GM12878 (cell line): ENCODE measurements at regions not wholly inside any gene's neighbourhood (a gene's known extent, or its start where the extent isn't known, plus 50 kb on each side); places are given as distances from the start of the nearest gene placed in this dataset.

ENCODE experiments used
- ATAC-seq: fragments of 200-7000 bp; cut with Tn5 transposase; 3 replicates; pipeline ENCODE4 v1.9.1; 2020; ENCODE audit warnings: mild to moderate bottlenecking, moderate library complexity
- BruUV-seq: library from RNA; stranded (reverse); fragments of 400-500 nt; replicated peaks from 2 replicates; lab custom pipeline; 2021; lab: Mats Ljungman, UMichigan
- CTCF ChIA-PET: fragments of 300-600 bp; sonication (Branson Sonifier 250); formaldehyde crosslinking; extraction: SDS; loops from one replicate; lab custom pipeline; 2021; ENCODE audit warnings: inconsistent platforms; lab: Yijun Ruan, JAX
- POLR2A ChIA-PET: fragments of 350-600 bp; formaldehyde crosslinking; extraction: SDS; loops from one replicate; lab custom pipeline; 2021; ENCODE audit warnings: inconsistent platforms; lab: Charles Lee
- RAD21 ChIA-PET: fragments of 300-600 bp; sonication (Branson Sonifier 250); formaldehyde crosslinking; loops from one replicate; lab custom pipeline; 2023; ENCODE audit warnings: antibody characterized with exemption; ENCODE audit not compliant: unreplicated experiment; lab: Charles Lee
- SMC1A ChIA-PET: fragments of 300-600 bp; sonication (Branson Sonifier 250); formaldehyde crosslinking; loops from one replicate; lab custom pipeline; 2023; ENCODE audit not compliant: unreplicated experiment, uncharacterized antibody; lab: Charles Lee
- DNase-seq: peaks from one replicate; pipeline ENCODE4 v3.0.0-alpha.2; 2011; ENCODE audit warnings: low read depth, low spot score
- FAIRE-seq: peaks from 3 replicates; lab custom pipeline; 2011; peaks lifted over from hg19 to GRCh38; lab: Jason Lieb, UNC
- H2AFZ ChIP-seq: 2 replicates; pipeline ENCODE4 v1.6.0; 2011; ENCODE audit warnings: low read depth, low read length, control low read depth; ENCODE audit not compliant: control insufficient read depth
- H3K27ac ChIP-seq: 2 replicates; pipeline ENCODE4 v1.5.1; 2011; ENCODE audit warnings: control low read depth; ENCODE audit not compliant: control insufficient read depth, insufficient read depth
- H3K27me3 ChIP-seq, 2 experiments: replicated peaks in 1 of 2; 2 replicates each; pipeline versions ENCODE4 v1.6.0 to v1.6.1; 2011; ENCODE audit warnings: low read length in 1 of 2; ENCODE audit not compliant: control insufficient read depth in 2 of 2, insufficient read depth in 2 of 2
- H3K36me3 ChIP-seq, 2 experiments: 2 replicates each; pipeline ENCODE4 v1.5.1; 2011; ENCODE audit warnings: low read length in 1 of 2; ENCODE audit not compliant: control insufficient read depth in 2 of 2, insufficient read depth in 2 of 2
- H3K4me1 ChIP-seq: 2 replicates; pipeline ENCODE4 v1.6.1; 2011; ENCODE audit warnings: mild to moderate bottlenecking, low read length, moderate library complexity, mixed read lengths; ENCODE audit not compliant: control insufficient read depth, insufficient read depth
- H3K4me2 ChIP-seq: 2 replicates; pipeline ENCODE4 v1.6.0; 2011; ENCODE audit warnings: control low read depth; ENCODE audit not compliant: control insufficient read depth, insufficient read depth
- H3K4me3 ChIP-seq: fragments of 200-600 bp; sonication (generic); 2 replicates; pipeline ENCODE4 v1.5.1; 2016
- H3K79me2 ChIP-seq: 2 replicates; pipeline ENCODE4 v1.6.0; 2011; ENCODE audit warnings: low read length; ENCODE audit not compliant: control insufficient read depth, insufficient read depth
- H3K9ac ChIP-seq: 2 replicates; pipeline ENCODE4 v1.8.0; 2011; ENCODE audit warnings: low read length, control low read depth, mixed read lengths; ENCODE audit not compliant: control insufficient read depth, insufficient read depth
- H3K9me3 ChIP-seq: replicated peaks from 3 replicates; pipeline ENCODE4 v1.5.1; 2011; ENCODE audit warnings: mild to moderate bottlenecking, low read length; ENCODE audit not compliant: control insufficient read depth, insufficient read depth
- H4K20me1 ChIP-seq: 2 replicates; pipeline ENCODE4 v1.6.0; 2011; ENCODE audit not compliant: control insufficient read depth, insufficient read depth
- FOXM1 ChIP-seq: IDR thresholded peaks from 2 replicates; pipeline ENCODE4 v1.6.1; 2012; ENCODE audit warnings: low read depth, mild to moderate bottlenecking, inconsistent platforms, low read length, moderate library complexity
- KLF5 ChIP-seq: fragments of 450-650 bp; IDR thresholded peaks from 2 replicates; pipeline ENCODE4 v1.6.1; 2014; ENCODE audit warnings: mild to moderate bottlenecking; ENCODE audit not compliant: partially characterized antibody
- RAD21 ChIP-seq: IDR thresholded peaks from 2 replicates; pipeline ENCODE4 v1.6.1; 2011; ENCODE audit warnings: mild to moderate bottlenecking, low read depth, low read length, moderate library complexity; ENCODE audit not compliant: insufficient read depth
- SMAD5 ChIP-seq: IDR thresholded peaks from 2 replicates; pipeline ENCODE4 v1.6.1; 2016; ENCODE audit warnings: antibody characterized with exemption, low read depth
- SPI1 ChIP-seq: IDR thresholded peaks from 2 replicates; pipeline ENCODE4 v1.6.1; 2011; ENCODE audit warnings: low read depth, mild to moderate bottlenecking, low read length, moderate library complexity, borderline replicate concordance; ENCODE audit not compliant: insufficient read depth
- SUZ12 ChIP-seq: fragments of 200-600 bp; sonication (generic); IDR thresholded peaks from one replicate; pipeline ENCODE4 v1.6.1; 2018; ENCODE audit warnings: antibody characterized with exemption, mild to moderate bottlenecking; ENCODE audit not compliant: unreplicated experiment
- ZBED1 ChIP-seq: IDR thresholded peaks from 2 replicates; pipeline ENCODE4 v1.6.1; 2016; ENCODE audit warnings: borderline replicate concordance
- ZSCAN29 ChIP-seq: fragments of 450-650 bp; IDR thresholded peaks from 2 replicates; pipeline ENCODE4 v1.6.1; 2017; ENCODE audit warnings: mild to moderate bottlenecking, moderate library complexity
- WGBS: methylation state at CpG from one replicate; pipeline ENCODE4 v1.1.6; 2016; ENCODE audit warnings: low lambda C conversion rate; ENCODE audit not compliant: insufficient replicate concordance, insufficient coverage; ENCODE audit errors: missing lambda C conversion rate; 5-methylcytosine and 5-hydroxymethylcytosine counted together
- in situ Hi-C: fragments of 300-500 bp; cut with MboI; formaldehyde crosslinking; loops from 9 replicates; pipeline ENCODE4 v1.14.3; 2018; ENCODE audit warnings: mixed read lengths
- intact Hi-C: fragments of 100-400 bp; cut with micrococcal nuclease; formaldehyde crosslinking; loops from one replicate; pipeline ENCODE4 v1.14.2; 2022; ENCODE audit not compliant: unreplicated experiment
- TF ChIP-seq, protein P1 (sequence below): fragments of 450-650 bp; IDR thresholded peaks from 2 replicates; pipeline ENCODE4 v1.6.1; 2017; ENCODE audit warnings: low read depth, mild to moderate bottlenecking, moderate library complexity
- TF ChIP-seq, protein P2 (sequence below), 3 experiments: IDR thresholded peaks in 2 of 3; conservative IDR thresholded peaks in 1 of 3; 2 replicates each; pipeline ENCODE4 v1.5.1; 2011; ENCODE audit warnings: low read depth in 3 of 3, low read length in 3 of 3, mild to moderate bottlenecking in 3 of 3, control low read depth in 2 of 3, moderate library complexity in 2 of 3, inconsistent platforms in 1 of 3, mixed read lengths in 1 of 3; ENCODE audit not compliant: control insufficient read depth in 2 of 3, insufficient read depth in 1 of 3; ENCODE audit errors: extremely low read depth in 1 of 3
- TF ChIP-seq, protein P3 (sequence below): fragments of 450-650 bp; formaldehyde crosslinking; IDR thresholded peaks from 2 replicates; pipeline ENCODE4 v1.4.0; 2020; ENCODE audit warnings: mild to moderate bottlenecking, moderate library complexity

DNA sequence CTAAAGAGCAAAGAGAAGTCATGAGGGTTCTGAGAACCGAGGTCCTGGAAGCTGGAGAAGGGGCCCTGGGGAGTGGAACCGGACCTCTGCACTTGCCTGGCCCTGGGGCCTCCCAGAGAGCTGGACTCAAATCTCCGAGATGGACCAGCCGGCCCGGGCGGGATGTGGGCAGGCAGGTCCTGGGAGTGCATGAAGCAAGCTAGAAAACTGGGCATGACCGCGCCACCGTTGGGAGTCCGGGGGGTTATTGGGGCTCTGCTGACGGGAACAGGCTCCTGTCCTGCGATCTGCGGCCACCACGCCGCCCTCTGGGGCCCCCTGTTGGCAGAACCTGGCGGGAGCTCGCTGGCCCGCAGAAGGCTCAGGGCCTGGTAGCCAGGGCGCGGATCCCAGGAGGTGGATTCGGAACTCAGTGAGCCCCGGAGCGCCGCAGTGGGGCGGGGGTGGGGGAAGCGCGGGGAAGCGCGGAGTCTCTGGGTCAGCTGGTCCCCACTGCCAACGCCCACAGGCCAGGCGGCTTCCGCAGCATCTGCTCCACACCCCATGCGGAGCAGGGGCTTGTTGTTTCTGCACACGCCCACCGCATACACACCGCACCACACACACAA is 150.6 kb downstream of the ERCC6L2 start:
- Histone ChIP-seq H3K4me1 (peaks cover 5% of the 10 kb centered on the region; the same call in 1 of the 2 replicates), H3K4me3 (no peak overlapping the region), H4K20me1 (no peaks in the 10 kb centered on the region), H3K79me2 (no peaks in the 10 kb centered on the region), H3K27me3 (peaks cover 16 to 19% of the 10 kb centered on the region in 2 experiments), H3K27ac (no peak overlapping the region), H3K4me2 (no peak overlapping the region), H3K9me3 (no peaks in the 10 kb centered on the region), H2AFZ (no peak overlapping the region), H3K36me3 (no peaks in the 10 kb centered on the region), H3K9ac (no peak overlapping the region)
- ChIA-PET CTCF (interaction anchor here (0.6 kb wide), 1 partner anchor 240 kb away, joined by 3 read pairs; no protein-coding TSS in a partner anchor), SMC1A (interaction anchor here (0.8 kb wide), 1 partner anchor 16 kb away, joined by 3 read pairs; no protein-coding TSS in a partner anchor), RAD21 (no interaction called here), POLR2A (no interaction called here)
- WGBS, result 45% methylated on average over 28 of the region's 36 CpGs
- intact Hi-C loops (no loop called here), in situ Hi-C loops (no loop called here)
- DNase-seq (no peak), ATAC-seq (no peak), FAIRE-seq (no peak)
- no TSS peak for BruUV-seq
- TF ChIP-seq, protein P1, sequence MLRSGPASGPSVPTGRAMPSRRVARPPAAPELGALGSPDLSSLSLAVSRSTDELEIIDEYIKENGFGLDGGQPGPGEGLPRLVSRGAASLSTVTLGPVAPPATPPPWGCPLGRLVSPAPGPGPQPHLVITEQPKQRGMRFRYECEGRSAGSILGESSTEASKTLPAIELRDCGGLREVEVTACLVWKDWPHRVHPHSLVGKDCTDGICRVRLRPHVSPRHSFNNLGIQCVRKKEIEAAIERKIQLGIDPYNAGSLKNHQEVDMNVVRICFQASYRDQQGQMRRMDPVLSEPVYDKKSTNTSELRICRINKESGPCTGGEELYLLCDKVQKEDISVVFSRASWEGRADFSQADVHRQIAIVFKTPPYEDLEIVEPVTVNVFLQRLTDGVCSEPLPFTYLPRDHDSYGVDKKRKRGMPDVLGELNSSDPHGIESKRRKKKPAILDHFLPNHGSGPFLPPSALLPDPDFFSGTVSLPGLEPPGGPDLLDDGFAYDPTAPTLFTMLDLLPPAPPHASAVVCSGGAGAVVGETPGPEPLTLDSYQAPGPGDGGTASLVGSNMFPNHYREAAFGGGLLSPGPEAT, result no peak
- TF ChIP-seq KLF5 (no peak), FOXM1 (no peak), RAD21 (peak; percentile 37; the same call in 1 of the 2 replicates), SMAD5 (no peak), ZBED1 (no peak), SPI1 (no peak), ZSCAN29 (no peak), SUZ12 (no peak)
- TF ChIP-seq, protein P2, sequence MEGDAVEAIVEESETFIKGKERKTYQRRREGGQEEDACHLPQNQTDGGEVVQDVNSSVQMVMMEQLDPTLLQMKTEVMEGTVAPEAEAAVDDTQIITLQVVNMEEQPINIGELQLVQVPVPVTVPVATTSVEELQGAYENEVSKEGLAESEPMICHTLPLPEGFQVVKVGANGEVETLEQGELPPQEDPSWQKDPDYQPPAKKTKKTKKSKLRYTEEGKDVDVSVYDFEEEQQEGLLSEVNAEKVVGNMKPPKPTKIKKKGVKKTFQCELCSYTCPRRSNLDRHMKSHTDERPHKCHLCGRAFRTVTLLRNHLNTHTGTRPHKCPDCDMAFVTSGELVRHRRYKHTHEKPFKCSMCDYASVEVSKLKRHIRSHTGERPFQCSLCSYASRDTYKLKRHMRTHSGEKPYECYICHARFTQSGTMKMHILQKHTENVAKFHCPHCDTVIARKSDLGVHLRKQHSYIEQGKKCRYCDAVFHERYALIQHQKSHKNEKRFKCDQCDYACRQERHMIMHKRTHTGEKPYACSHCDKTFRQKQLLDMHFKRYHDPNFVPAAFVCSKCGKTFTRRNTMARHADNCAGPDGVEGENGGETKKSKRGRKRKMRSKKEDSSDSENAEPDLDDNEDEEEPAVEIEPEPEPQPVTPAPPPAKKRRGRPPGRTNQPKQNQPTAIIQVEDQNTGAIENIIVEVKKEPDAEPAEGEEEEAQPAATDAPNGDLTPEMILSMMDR (IDR thresholded peaks at IDR 0.05 in 2 of 3, conservative IDR thresholded peaks at IDR 0.05 in 1 of 3; ENCODE audit: control insufficient read depth in 2 of 3, extremely low read depth in 1 of 3, insufficient read depth in 1 of 3, low read depth in 3 of 3, low read length in 3 of 3), result peak in 1 of 3 experiments; percentile 38; a peak in 2 of 6 replicates
- TF ChIP-seq, protein P3, sequence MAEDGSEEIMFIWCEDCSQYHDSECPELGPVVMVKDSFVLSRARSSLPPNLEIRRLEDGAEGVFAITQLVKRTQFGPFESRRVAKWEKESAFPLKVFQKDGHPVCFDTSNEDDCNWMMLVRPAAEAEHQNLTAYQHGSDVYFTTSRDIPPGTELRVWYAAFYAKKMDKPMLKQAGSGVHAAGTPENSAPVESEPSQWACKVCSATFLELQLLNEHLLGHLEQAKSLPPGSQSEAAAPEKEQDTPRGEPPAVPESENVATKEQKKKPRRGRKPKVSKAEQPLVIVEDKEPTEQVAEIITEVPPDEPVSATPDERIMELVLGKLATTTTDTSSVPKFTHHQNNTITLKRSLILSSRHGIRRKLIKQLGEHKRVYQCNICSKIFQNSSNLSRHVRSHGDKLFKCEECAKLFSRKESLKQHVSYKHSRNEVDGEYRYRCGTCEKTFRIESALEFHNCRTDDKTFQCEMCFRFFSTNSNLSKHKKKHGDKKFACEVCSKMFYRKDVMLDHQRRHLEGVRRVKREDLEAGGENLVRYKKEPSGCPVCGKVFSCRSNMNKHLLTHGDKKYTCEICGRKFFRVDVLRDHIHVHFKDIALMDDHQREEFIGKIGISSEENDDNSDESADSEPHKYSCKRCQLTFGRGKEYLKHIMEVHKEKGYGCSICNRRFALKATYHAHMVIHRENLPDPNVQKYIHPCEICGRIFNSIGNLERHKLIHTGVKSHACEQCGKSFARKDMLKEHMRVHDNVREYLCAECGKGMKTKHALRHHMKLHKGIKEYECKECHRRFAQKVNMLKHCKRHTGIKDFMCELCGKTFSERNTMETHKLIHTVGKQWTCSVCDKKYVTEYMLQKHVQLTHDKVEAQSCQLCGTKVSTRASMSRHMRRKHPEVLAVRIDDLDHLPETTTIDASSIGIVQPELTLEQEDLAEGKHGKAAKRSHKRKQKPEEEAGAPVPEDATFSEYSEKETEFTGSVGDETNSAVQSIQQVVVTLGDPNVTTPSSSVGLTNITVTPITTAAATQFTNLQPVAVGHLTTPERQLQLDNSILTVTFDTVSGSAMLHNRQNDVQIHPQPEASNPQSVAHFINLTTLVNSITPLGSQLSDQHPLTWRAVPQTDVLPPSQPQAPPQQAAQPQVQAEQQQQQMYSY (CRISPR knock-in tag), result no peak
